ENCODE measurements at regions not wholly inside any gene's neighbourhood (a gene's known extent, or its start where the extent isn't known, plus 50 kb on each side); places are given as distances from the start of the nearest gene placed in this dataset.
"Not testable (repeated sequence)": the region's sequence is repeated elsewhere in the genome, so short reads cannot be mapped to it uniquely, and the experiment has no call there.

DNA sequence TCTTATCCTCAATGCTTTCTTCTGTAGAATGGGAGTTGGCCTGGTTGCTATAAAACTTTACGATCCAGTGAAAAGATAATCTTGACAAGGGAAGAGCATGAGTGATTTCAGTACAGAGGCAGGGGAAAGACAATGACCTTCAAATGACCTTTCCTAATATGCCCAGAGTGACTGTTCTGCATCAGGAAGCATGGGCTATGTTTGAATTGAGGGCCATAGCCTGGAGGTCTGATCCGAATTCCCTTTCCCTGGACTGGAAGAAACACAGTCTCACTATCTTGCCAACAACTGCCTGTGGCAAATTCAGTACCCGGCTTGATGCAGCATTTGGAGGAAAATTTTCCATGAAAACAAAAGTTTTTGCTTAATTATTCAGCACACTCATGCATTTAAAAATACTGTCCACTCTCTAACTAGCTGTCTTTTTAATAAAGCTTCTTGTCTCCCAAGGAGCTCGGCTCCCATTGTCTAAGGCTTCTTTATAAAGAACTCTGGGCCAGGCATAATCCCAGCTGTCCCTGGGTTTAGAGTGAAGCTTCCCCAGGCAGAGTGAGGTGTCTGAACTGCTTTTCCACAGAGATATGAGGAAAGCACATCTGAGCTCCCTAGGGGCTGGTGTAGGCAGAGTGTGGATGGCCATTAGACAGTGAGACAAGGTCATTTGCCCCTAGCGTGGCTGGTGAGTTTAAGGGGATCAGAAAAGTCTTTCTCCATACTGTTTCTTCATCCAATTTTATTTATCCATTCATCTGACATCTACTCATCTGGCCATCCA lies 132.7 kb upstream of the CADM1 start:
- no peak for DNase-seq (ENCODE audit: extremely low read depth, insufficient read length)
- Histone ChIP-seq H3K27me3 (replicated peaks; ENCODE audit: control insufficient read depth, insufficient read depth, low read length) (peaks cover 1% of the 10 kb centered on the region), H3K4me3 (replicated peaks; ENCODE audit: low read depth, low read length) (no peak overlapping the region), H3K36me3 (ENCODE audit: control insufficient read depth, insufficient read depth, low read length) (no peaks in the 10 kb centered on the region)
- TF ChIP-seq, protein P1, sequence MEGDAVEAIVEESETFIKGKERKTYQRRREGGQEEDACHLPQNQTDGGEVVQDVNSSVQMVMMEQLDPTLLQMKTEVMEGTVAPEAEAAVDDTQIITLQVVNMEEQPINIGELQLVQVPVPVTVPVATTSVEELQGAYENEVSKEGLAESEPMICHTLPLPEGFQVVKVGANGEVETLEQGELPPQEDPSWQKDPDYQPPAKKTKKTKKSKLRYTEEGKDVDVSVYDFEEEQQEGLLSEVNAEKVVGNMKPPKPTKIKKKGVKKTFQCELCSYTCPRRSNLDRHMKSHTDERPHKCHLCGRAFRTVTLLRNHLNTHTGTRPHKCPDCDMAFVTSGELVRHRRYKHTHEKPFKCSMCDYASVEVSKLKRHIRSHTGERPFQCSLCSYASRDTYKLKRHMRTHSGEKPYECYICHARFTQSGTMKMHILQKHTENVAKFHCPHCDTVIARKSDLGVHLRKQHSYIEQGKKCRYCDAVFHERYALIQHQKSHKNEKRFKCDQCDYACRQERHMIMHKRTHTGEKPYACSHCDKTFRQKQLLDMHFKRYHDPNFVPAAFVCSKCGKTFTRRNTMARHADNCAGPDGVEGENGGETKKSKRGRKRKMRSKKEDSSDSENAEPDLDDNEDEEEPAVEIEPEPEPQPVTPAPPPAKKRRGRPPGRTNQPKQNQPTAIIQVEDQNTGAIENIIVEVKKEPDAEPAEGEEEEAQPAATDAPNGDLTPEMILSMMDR (IDR thresholded peaks at IDR 0.05; ENCODE audit: insufficient read depth, low read length, poor library complexity, severe bottlenecking): no peak

DNA sequence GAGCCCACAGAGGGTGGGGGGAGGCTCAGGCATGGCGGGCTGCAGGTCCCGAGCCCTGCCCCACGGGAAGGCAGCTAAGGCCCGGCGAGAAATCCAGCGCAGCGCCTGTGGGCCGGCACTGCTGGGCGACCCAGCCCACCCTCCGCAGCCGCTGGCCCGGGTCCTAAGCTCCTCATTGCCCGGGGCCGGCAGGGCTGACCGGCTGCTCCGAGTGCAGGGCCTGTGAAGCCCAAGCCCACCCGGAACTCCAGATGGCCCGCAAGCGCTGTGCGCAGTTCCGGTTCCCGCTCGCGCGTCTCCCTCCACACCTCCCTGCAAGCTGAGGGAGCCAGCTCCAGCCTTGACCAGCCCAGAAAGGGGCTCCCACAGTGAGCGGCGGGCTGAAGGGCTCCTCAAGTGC lies 129.8 kb upstream of the CADM1 start:
- H3K4me3 ChIP-seq (replicated peaks; ENCODE audit: low read depth, low read length); H3K36me3 ChIP-seq (ENCODE audit: control insufficient read depth, insufficient read depth, low read length); H3K27me3 ChIP-seq (replicated peaks; ENCODE audit: control insufficient read depth, insufficient read depth, low read length); DNase-seq (ENCODE audit: extremely low read depth, insufficient read length): not testable (repeated sequence)

DNA sequence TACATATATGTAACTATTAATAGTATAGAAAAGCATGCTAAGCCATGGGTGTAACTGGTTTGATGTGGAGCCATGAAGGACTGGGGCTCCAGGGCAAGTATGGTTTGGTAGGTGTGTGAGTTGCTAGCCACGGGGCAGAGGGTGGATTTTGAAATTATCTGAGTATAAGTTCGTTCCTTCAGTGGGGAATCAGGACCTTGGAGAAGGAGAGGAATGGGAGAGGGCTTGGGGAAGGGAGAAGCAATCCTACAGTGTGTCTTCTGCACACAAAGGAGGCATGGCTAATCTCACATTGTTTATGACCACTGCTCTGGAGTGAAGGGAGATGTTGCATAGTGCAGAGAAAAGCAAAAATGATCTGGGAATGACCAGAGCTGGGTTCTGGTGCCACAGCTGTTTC lies 127.8 kb upstream of the CADM1 start:
- H3K4me3 ChIP-seq (replicated peaks; ENCODE audit: low read depth, low read length): no peak overlapping the region
- H3K27me3 ChIP-seq (replicated peaks; ENCODE audit: control insufficient read depth, insufficient read depth, low read length): peaks cover 1% of the 10 kb centered on the region
- no peaks in the 10 kb centered on the region for H3K36me3 ChIP-seq (ENCODE audit: control insufficient read depth, insufficient read depth, low read length)
- no peak for DNase-seq (ENCODE audit: extremely low read depth, insufficient read length)
- TF ChIP-seq, protein P1 (IDR thresholded peaks at IDR 0.05; ENCODE audit: insufficient read depth, low read length, poor library complexity, severe bottlenecking): no peak

DNA sequence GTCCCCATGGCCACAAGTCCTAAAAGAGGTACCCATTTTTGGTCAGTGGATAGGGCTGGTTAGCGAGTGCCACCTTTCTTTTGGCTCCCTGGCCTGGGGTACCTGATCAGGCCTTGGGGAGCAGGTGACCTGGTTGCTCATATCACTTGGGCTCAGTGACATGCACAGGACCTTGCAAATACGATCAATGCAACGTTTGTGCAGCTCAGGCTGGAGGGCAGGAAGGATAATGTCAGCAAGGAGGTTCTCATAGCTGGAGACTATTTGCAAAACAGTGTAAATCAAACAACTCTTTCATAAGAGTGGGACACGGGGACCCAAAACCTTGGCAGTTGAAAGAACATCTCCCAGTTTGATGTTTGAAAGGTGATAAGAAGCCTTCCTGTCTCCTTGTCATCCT lies 127.4 kb upstream of the CADM1 start:
- no peak for DNase-seq (ENCODE audit: extremely low read depth, insufficient read length)
- Histone ChIP-seq H3K36me3 (ENCODE audit: control insufficient read depth, insufficient read depth, low read length) (no peaks in the 10 kb centered on the region), H3K4me3 (replicated peaks; ENCODE audit: low read depth, low read length) (no peak overlapping the region), H3K27me3 (replicated peaks; ENCODE audit: control insufficient read depth, insufficient read depth, low read length) (peaks cover 1% of the 10 kb centered on the region)
- TF ChIP-seq, protein P1 (IDR thresholded peaks at IDR 0.05; ENCODE audit: insufficient read depth, low read length, poor library complexity, severe bottlenecking): no peak

DNA sequence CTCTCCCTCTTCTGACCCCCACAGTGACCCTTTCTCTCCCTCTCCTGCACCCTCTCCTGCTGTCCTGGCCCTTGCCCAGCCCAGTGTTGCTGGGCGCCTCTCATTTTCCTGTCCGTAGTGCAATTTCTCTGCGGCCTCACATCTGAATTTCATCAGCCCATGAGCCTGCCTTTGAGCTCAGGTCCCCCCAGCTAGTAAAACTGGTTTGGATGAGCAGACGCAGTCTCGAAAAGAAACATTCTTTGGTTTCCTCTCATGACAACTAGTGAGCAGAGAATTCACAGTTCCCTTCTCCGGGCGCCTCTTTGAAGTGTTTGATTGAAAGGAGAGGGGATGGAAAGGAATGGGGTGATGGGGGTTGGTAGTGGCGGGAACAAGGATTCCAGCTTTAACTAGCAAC lies 126.0 kb upstream of the CADM1 start:
- Histone ChIP-seq H3K36me3 (ENCODE audit: control insufficient read depth, insufficient read depth, low read length) (no peaks in the 10 kb centered on the region), H3K27me3 (replicated peaks; ENCODE audit: control insufficient read depth, insufficient read depth, low read length) (peaks cover 1% of the 10 kb centered on the region), H3K4me3 (replicated peaks; ENCODE audit: low read depth, low read length) (no peak overlapping the region)
- TF ChIP-seq, protein P1 (IDR thresholded peaks at IDR 0.05; ENCODE audit: insufficient read depth, low read length, poor library complexity, severe bottlenecking): no peak
- no peak for DNase-seq (ENCODE audit: extremely low read depth, insufficient read length)

DNA sequence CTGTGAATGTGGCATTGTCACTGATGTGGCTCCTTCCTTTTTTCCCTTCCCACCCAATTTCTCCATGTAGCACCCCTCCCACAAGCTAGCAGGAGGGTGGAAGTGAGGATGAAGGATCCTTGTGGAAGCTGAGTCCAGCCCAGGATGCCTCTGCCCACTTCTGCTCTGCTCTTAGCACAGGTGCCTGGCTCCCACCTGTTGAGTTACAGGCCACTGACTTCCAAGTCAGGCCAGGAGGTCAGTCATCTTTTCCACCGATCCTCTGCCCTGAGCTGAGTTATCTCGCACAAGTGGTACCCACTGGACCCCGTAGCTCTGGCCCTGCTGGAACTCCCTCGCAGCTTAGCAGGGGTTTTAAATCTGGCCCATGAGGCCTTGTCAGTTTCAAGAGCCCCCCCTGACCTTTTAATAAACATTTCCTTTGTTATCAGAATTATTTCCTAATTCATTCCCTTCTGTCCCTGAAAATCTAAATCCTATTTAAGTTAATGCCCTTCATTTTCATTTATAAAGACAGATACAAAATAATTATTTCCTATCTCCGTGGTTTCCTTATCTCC lies 125.3 kb upstream of the CADM1 start:
- TF ChIP-seq, protein P1 (IDR thresholded peaks at IDR 0.05; ENCODE audit: insufficient read depth, low read length, poor library complexity, severe bottlenecking): no peak
- Histone ChIP-seq H3K4me3 (replicated peaks; ENCODE audit: low read depth, low read length) (no peak overlapping the region), H3K36me3 (ENCODE audit: control insufficient read depth, insufficient read depth, low read length) (no peaks in the 10 kb centered on the region), H3K27me3 (replicated peaks; ENCODE audit: control insufficient read depth, insufficient read depth, low read length) (peaks cover 1% of the 10 kb centered on the region)
- no peak for DNase-seq (ENCODE audit: extremely low read depth, insufficient read length)
